NB4 (cell line): ENCODE measurements at regions not wholly inside any gene's neighbourhood (a gene's known extent, or its start where the extent isn't known, plus 50 kb on each side); places are given as distances from the start of the nearest gene placed in this dataset.
"Not testable (repeated sequence)": the region's sequence is repeated elsewhere in the genome, so short reads cannot be mapped to it uniquely, and the experiment has no call there.

ENCODE experiments used
- CTCF ChIP-seq: IDR thresholded peaks from one replicate; pipeline ENCODE4 v1.5.1; 2012; ENCODE audit warnings: low read depth, low read length
- MAX ChIP-seq: IDR thresholded peaks from 2 replicates; pipeline ENCODE4 v1.6.1; 2011; ENCODE audit warnings: low read depth, low read length
- MYC ChIP-seq: IDR thresholded peaks from 2 replicates; pipeline ENCODE4 v1.6.1; 2011; ENCODE audit warnings: low read depth, low read length
- POLR2A ChIP-seq: IDR thresholded peaks from 2 replicates; pipeline ENCODE4 v1.6.1; 2011; ENCODE audit warnings: mild to moderate bottlenecking; ENCODE audit not compliant: insufficient read length; ENCODE audit errors: extremely low read depth

GRCh38 chr17:20898726-20899125 is 144.1 kb downstream of the USP22 start:
- TF ChIP-seq POLR2A, CTCF, MYC, MAX: not testable (repeated sequence)
